ENCODE measurements at regions not wholly inside any gene's neighbourhood (a gene's known extent, or its start where the extent isn't known, plus 50 kb on each side); places are given as distances from the start of the nearest gene placed in this dataset.

- Histone ChIP-seq H3K27me3 (ENCODE audit: low read depth) (no peaks in the 10 kb centered on the region), H3K27ac (peak overlapping the region; percentile 79), H3K4me3 (no peak overlapping the region), H3K36me3 (no peaks in the 10 kb centered on the region), H3K9me3 (no peaks in the 10 kb centered on the region), H3K4me1 (peaks cover 18% of the 10 kb centered on the region)
- TF ChIP-seq CTCF (IDR thresholded peaks at IDR 0.05), result no peak
- ATAC-seq (peak; percentile 70 to 87), DNase-seq (no peak)
- intact Hi-C loops (cut with DNase I), result no loop called here
Measured at GRCh38 chr15:69794645-69795469, 302.9 kb downstream of the TLE3 start.

- no peaks in the 10 kb centered on the region for H3K36me3 ChIP-seq
- intact Hi-C loops (cut with DNase I), result no loop called here
- H3K9me3 ChIP-seq, result no peaks in the 10 kb centered on the region
- no peak for TF ChIP-seq CTCF (IDR thresholded peaks at IDR 0.05)
- no peaks in the 10 kb centered on the region for H3K27me3 ChIP-seq (ENCODE audit: low read depth)
- no peak overlapping the region for H3K4me3 ChIP-seq
- DNase-seq (no peak), ATAC-seq (no peak)
- H3K27ac ChIP-seq, result peak overlapping the region; percentile 79
- H3K4me1 ChIP-seq, result peaks cover 18% of the 10 kb centered on the region
Measured at GRCh38 chr15:69795601-69796000, 302.1 kb downstream of the TLE3 start.

GRCh38 chr15:69797051-69797595 is 300.6 kb downstream of the TLE3 start:
- H3K27me3 ChIP-seq (ENCODE audit: low read depth), result no peaks in the 10 kb centered on the region
- intact Hi-C loops (cut with DNase I), result no loop called here
- no peak overlapping the region for H3K27ac ChIP-seq
- H3K9me3 ChIP-seq, result no peaks in the 10 kb centered on the region
- ATAC-seq (no peak), DNase-seq (no peak)
- no peak for TF ChIP-seq CTCF (IDR thresholded peaks at IDR 0.05)
- H3K4me1 ChIP-seq, result peaks cover 18% of the 10 kb centered on the region
- H3K36me3 ChIP-seq, result no peaks in the 10 kb centered on the region
- H3K4me3 ChIP-seq, result no peak overlapping the region

- TF ChIP-seq CTCF (IDR thresholded peaks at IDR 0.05), result no peak
- intact Hi-C loops (cut with DNase I), result no loop called here
- Histone ChIP-seq H3K9me3 (no peaks in the 10 kb centered on the region), H3K27ac (no peak overlapping the region), H3K27me3 (ENCODE audit: low read depth) (no peaks in the 10 kb centered on the region), H3K4me1 (peaks cover 18% of the 10 kb centered on the region), H3K4me3 (no peak overlapping the region), H3K36me3 (no peaks in the 10 kb centered on the region)
- no peak for ATAC-seq
- DNase-seq, result no peak
Measured at GRCh38 chr15:69797615-69798014, 300.1 kb downstream of the TLE3 start.

GRCh38 chr15:69798481-69799250 is 299.1 kb downstream of the TLE3 start:
- intact Hi-C loops (cut with DNase I), result no loop called here
- Histone ChIP-seq H3K27me3 (ENCODE audit: low read depth) (no peaks in the 10 kb centered on the region), H3K9me3 (no peaks in the 10 kb centered on the region), H3K27ac (no peak overlapping the region), H3K4me1 (peaks cover 18% of the 10 kb centered on the region), H3K36me3 (no peaks in the 10 kb centered on the region), H3K4me3 (no peak overlapping the region)
- ATAC-seq (no peak), DNase-seq (no peak)
- no peak for TF ChIP-seq CTCF (IDR thresholded peaks at IDR 0.05)
